Central memory CD4-positive, alpha-beta T cell (primary cell): ENCODE measurements at regions not wholly inside any gene's neighbourhood (a gene's known extent, or its start where the extent isn't known, plus 50 kb on each side); places are given as distances from the start of the nearest gene placed in this dataset.
"Not testable (repeated sequence)": the region's sequence is repeated elsewhere in the genome, so short reads cannot be mapped to it uniquely, and the experiment has no call there.

Source experiments
- DNase-seq: peaks from one replicate; pipeline ENCODE4 v3.0.0; 2022

- no peak for DNase-seq
Measured at GRCh38 chr2:147173189-147173581, 671.6 kb upstream of the ACVR2A start.

DNA sequence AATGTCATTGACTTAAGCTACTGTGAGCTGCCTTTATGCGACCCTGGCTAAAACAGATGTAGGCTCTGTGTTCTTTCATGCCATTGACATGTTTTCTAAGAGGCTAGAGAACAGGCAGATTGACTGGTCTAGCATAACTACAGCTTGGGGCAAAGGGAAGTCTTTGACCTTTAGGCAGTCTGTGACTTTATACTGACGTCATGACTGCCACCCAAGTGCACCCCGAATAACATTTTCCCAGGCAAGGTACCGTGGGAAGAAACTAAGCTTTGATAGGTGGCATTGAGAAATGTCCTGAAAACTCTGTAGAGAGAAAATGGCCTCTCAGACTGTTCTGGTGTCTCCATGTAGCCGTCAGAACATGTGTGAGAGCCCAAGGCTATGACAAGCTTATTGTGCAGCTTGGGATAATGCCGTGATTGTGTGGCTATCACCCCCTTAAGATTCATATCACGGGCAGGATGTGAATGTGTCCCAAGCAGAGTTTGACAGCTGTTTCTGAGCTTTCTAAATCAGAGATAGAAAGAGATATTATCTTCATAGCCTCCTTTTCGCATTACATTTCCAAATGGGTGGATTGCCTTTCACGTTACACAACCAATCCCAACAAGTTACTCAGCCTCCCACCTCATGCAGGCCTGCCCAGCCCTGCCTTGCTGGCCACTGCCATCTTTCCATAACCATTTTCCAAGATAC lies 672.2 kb upstream of the ACVR2A start:
- no peak for DNase-seq

GRCh38 chr2:147171941-147172340 lies 672.9 kb upstream of the ACVR2A start:
- DNase-seq, result no peak

DNA sequence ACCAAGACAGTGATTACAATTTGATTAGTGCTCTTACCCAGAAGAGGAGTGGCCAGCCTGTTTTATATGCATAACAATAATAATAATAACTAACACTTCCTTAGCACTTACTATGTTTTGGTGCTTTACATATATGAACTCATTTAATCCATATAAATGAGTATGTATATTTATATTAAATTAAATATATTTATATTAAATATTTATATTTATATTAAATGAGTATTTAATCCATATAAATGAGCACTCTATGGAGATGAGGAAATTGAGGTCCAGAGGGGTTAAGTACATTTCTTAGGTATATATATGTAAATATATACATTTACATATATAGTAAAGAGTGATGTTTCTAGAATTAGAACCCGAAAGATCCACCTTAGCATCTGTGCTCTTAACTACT lies 673.9 kb upstream of the ACVR2A start:
- no peak for DNase-seq

- DNase-seq, result no peak
Measured at GRCh38 chr2:147165697-147166382, 679.0 kb upstream of the ACVR2A start.

- no peak for DNase-seq
Measured at GRCh38 chr2:147164563-147164962, 680.3 kb upstream of the ACVR2A start.

DNA sequence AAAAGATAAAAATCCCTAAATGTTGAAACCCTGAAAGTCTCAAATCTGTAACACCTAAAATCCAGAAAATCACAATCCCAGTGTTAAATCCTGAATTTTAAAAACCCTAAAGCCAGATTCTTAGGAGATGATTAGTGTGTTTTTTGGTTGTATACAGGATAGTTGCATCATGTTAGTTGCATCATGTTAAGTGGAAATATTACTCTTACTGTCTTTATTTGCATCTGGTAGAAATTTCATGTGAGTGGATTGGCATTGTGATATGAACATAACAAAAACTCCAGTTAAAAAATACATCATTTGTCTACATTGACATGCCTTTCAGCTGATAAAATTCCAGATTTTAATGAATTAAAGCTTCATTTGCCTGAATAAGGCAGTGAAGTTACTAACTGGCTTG lies 683.1 kb upstream of the ACVR2A start:
- DNase-seq, result no peak

DNA sequence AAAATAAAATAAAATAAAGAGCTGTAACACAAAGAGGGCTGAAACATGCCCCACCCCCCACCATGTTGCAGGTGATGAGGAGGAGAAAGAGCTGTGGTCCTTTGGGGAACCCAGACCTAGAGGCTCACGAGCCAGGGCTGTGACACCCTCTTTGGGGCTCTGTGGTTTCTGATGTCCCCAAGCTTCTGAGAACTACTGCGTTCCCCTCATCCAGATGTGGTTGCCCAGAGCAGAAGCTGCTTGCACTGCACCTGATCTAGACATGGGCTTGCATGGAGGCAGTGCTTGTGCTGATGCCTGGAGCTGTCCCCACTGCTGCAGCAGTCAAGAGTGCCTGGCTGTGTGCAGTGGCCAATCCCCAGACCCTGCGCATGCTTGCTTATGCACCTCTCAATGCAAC lies 687.9 kb upstream of the ACVR2A start:
- DNase-seq, result no peak

DNA sequence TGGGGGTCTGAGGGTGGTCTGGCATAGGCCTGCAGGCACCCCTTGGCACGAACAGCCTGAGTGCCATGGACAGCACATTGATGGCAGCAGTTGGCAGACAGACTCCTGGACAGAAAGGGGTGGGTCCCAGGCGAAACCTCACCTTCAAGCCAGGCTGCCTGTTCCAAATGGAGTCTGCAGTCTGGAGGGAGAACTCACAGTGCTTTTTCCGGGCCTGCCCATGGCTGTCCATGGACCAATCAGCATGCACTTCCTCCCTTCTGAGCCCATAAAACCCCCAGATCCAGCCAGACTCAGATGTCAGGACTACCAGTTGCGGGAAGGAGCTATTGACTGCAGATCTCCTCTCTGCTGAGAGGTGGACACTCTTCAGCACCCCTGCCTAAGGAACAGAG lies 694.6 kb upstream of the ACVR2A start:
- no peak for DNase-seq

DNA sequence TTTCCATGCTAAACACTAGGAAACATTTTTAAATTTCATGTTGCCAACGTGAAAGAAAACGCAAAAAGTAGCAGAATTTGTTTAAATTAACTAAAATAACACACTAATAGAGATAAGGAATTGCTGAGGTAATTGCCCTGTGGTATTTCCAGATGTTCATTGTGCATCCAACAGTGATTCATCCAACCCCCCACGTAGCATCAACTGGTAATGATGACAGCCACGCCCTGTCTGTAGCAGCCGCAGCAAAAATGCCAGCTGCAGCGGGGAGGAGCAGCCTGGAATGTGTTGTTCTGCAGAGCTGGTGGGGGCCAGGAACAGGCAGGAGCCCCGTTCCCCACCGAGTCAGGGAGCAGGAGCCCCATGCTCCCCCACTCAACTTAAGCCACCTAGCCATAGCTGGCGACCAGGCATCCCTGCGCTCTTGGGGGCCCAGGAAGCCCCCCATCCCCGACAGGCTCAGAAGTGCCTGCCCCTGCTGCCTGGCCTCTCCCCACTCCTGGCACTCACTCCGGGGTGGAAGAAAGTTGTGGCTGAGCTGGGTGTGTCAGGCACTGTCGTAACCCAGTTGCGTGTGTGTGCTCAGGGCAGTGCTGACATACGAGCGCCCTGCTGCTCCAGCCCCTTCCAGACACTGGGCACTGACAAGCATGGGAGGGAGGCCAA lies 695.1 kb upstream of the ACVR2A start:
- DNase-seq, result no peak

DNA sequence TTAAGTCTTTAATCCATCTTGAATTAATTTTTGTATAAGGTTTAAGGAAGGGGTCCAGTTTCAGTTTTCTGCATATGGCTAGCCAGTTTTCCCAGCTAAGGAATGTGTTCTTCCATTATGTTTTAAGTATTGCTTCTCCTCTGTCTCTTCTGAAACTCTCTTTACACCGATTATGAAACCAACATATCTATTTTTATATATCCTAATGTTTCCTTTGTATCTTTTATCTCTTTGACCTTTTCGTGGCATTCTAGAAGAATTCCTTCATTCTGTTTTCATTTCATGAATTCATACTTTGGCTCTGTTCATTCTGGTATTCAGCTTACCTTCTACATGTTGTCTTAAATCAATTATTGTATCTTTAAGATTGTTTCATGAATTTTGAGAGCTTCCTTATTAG lies 697.0 kb upstream of the ACVR2A start:
- no peak for DNase-seq

- DNase-seq, result no peak
Measured at GRCh38 chr2:147141930-147142329, 702.9 kb upstream of the ACVR2A start.

DNA sequence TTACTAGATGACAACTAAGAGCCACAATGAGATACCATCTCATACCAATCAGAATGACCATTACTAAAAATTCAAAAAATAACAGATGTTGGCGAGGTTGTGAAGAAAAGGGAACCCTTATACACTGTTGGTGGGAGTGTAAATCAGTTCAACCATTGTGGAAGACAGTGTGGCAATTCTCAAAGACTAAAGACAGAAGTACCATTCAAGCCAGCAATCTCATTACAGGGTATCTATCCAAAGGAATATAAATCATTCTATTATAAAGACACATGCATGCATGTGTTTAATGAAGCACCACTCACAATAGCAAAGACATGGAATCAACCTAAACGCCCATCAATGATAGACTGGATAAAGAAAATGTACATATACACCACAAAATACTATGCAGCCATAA lies 705.1 kb upstream of the ACVR2A start:
- DNase-seq, result not testable (repeated sequence)

DNA sequence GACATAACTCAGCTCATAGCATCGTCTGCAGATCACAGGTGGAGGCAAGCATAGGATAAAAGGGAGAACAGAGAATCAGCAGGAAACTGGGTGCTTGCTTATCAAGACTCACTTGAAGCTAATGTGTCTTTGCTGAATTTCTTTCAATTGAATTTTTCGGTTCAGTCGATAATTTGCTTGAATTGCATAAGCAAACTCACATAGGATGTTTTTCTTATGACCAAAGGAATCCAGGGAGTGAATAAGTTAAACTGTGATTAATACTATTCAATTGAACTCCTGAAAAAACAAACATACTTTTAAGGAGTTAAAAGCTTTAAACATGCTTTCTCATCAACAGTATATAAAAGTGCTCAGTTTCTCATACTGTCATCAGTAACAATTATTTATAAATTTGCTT lies 707.1 kb upstream of the ACVR2A start:
- DNase-seq, result no peak

DNA sequence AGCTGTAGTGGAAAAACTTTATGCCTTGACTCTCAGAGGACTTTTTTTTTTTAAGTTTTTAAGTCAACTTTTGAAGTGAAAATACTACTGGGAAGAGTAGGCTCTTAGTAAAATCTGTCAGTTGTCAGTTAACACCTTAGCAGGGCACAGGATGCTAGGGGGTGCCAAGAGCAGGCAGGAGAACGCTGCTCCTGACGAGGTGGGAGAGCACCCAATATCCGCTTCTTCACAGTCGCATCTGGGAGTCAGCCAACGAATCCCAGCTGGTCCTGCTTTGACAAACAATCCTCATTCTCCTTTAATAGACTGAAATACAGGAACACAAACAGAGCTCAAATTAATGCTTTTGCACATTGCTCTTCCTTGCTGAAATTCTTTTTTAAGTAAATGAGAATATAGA lies 709.5 kb upstream of the ACVR2A start:
- DNase-seq, result no peak

DNA sequence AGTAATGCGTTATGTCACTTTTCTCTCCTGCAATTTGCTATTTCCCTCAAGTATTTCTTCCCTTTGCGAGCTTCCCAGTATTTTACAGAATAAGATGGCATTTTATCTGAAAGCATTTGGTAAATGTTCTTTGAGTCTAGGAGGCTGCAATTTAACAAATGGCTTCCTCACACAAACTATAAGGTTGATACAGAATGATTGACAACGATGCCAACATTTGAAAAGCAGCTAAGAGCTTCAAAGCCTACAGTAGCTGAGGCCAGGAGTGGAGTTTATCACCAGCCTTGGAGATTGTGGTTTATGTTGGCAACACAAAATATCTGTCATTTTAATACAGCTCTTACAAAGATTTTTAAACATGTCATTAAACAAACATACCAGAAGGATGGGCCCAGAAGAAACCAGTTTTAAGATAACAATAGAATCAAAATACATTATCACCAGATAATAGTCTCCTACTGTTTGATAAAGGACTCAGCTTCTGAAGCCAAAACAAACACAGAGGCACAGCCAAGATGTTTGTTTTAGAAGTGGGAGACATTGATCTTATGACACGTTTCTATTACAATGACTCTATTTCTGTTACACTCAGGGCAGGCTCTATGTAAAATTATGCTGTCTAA lies 711.4 kb upstream of the ACVR2A start:
- no peak for DNase-seq

- no peak for DNase-seq
Measured at GRCh38 chr2:147125145-147125544, 719.7 kb upstream of the ACVR2A start.

GRCh38 chr2:147122944-147123343 lies 721.9 kb upstream of the ACVR2A start:
- DNase-seq, result no peak

GRCh38 chr2:147110962-147111361 lies 733.9 kb upstream of the ACVR2A start:
- no peak for DNase-seq

DNA sequence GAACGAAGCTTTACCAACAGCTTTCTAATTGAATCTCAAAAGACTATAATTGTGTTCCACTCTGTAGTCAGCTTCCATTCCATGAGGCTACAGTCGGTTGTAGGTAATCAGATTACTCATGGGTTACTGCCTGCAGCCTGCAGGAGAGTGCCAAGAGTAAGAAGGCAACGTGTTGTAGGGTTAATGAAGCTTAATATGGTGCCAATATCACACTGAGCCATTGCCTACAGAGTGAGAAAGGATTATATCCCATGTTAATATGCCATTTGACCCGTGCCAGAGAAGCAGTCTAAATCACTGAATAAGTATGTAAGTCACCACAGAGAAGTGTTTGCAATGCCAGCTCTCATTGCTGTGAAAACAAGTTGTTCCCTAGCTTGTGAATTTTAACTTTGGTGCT lies 734.5 kb upstream of the ACVR2A start:
- no peak for DNase-seq

DNA sequence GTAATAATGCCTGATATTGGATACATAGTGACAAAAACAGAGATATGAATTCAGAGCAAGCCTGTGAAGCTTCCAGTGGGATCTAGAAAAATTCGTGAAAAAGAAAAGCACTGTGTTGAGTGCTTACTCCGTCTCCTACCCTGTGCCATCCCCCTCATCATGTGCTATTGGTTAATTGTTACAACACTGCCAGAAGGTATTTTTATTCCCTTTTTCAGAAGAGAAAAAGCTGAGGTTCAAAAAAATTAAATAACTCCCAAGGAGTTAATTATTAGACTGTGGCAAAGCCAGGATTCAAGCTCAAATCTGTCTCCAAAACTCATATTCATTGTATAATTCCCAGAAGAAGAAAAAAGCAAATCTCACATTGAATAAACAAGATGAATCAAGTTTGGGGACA lies 735.5 kb upstream of the ACVR2A start:
- DNase-seq, result no peak

- no peak for DNase-seq
Measured at GRCh38 chr2:147108548-147108947, 736.3 kb upstream of the ACVR2A start.

- DNase-seq, result no peak
Measured at GRCh38 chr2:147101941-147102790, 742.7 kb upstream of the ACVR2A start.
